Skin of body (tissue), 1 donor: ENCODE measurements at regions not wholly inside any gene's neighbourhood (a gene's known extent, or its start where the extent isn't known, plus 50 kb on each side); places are given as distances from the start of the nearest gene placed in this dataset.
A peak's percentile ranks its signal among the peaks of the same experiment; 100 is the strongest.

Source experiments
- DNase-seq: peaks from one replicate; lab custom pipeline; 2025; lab: John Stamatoyannopoulos, UW

GRCh38 chr5:82707741-82708140, 369.5 kb downstream of the TMEM167A start:
- DNase-seq = no peak

GRCh38 chr5:82704381-82704780, 372.8 kb downstream of the TMEM167A start:
- no peak for DNase-seq

GRCh38 chr5:82702046-82702445, 375.1 kb downstream of the TMEM167A start:
- no peak for DNase-seq

- DNase-seq = no peak
Measured at GRCh38 chr5:82699737-82700136, 377.5 kb downstream of the TMEM167A start.

- peak; percentile 46 for DNase-seq
Measured at GRCh38 chr5:82698026-82698425, 379.2 kb downstream of the TMEM167A start.

GRCh38 chr5:82694711-82695285, 382.4 kb downstream of the TMEM167A start:
- no peak for DNase-seq

GRCh38 chr5:82692826-82693225, 384.4 kb downstream of the TMEM167A start:
- no peak for DNase-seq

- DNase-seq = no peak
Measured at GRCh38 chr5:82684659-82685058, 392.5 kb downstream of the TMEM167A start.

GRCh38 chr5:82684165-82684564, 393.0 kb downstream of the TMEM167A start:
- peak; percentile 26 for DNase-seq

- DNase-seq = peak; percentile 93
Measured at GRCh38 chr5:82679660-82680059, 397.5 kb downstream of the TMEM167A start.

- DNase-seq = no peak
Measured at GRCh38 chr5:82676661-82677060, 398.5 kb upstream of the RPS23 start.

- no peak for DNase-seq
Measured at GRCh38 chr5:82674671-82675070, 396.5 kb upstream of the RPS23 start.

- DNase-seq = peak; percentile 91
Measured at GRCh38 chr5:82673057-82673809, 395.1 kb upstream of the RPS23 start.

GRCh38 chr5:82670692-82671091, 392.5 kb upstream of the RPS23 start:
- no peak for DNase-seq

GRCh38 chr5:82669720-82670119, 391.6 kb upstream of the RPS23 start:
- no peak for DNase-seq

GRCh38 chr5:82666312-82666711, 388.2 kb upstream of the RPS23 start:
- DNase-seq = no peak

- DNase-seq = no peak
Measured at GRCh38 chr5:82664732-82665131, 386.6 kb upstream of the RPS23 start.

GRCh38 chr5:82663225-82663624, 385.1 kb upstream of the RPS23 start:
- DNase-seq = no peak

- DNase-seq = no peak
Measured at GRCh38 chr5:82662340-82662739, 384.2 kb upstream of the RPS23 start.

- DNase-seq = no peak
Measured at GRCh38 chr5:82661933-82662332, 383.8 kb upstream of the RPS23 start.

GRCh38 chr5:82661462-82661861, 383.3 kb upstream of the RPS23 start:
- DNase-seq = no peak

- no peak for DNase-seq
Measured at GRCh38 chr5:82659115-82659514, 381.0 kb upstream of the RPS23 start.

GRCh38 chr5:82657033-82657699, 379.0 kb upstream of the RPS23 start:
- DNase-seq = no peak
